ENCODE measurements at regions not wholly inside any gene's neighbourhood (a gene's known extent, or its start where the extent isn't known, plus 50 kb on each side); places are given as distances from the start of the nearest gene placed in this dataset.

DNA sequence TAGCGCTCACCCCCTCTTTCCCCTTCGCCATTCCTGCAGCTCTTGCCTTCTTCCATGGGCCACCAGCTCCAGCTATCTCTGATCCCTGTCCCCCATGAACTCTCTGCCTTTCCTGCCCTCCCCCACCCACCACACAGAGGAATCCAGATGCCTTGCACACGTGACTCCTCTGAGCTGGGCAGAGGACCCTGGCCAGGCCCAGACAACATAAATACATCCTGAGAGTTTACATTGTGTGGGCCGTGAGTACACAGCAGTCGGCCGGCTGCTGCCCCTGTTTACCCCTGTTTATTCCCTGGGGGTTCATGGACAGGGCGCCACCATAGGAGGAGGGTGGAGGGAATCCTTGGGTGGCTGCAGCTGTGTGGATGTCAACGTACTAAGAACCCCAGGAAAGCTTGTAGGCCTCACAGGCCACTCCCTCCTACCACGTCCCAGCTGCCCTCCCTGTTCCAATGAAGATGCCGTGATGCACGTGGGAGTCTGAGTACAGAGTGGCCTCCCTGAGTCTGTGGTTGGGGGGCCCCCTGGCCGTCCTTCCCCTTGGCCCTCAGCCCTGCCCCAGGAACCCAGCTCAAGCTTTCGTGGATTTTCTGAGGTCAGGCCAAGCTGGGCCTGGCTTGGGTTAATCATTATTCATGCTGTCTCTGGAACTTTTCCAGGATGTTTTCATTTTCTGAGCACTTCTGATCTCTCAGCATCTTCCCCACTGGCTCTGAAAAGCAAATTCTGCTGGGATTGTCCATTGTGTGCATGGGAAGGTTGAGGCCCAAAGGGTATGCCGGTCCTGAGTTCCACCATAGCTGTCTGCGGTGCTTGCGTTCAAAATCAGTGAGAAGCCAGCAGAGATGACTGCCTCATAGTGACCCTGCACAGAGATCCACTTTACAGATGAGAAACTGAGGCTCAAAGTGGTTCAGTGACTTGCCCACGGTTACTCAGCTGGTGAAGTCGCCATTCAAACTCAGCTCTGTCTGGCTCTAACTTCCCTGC lies 136.3 kb downstream of the MRPL14 start (continued):
- TF ChIP-seq ZNF256 (CRISPR knock-in tag; conservative IDR thresholded peaks at IDR 0.05) (no peak; the same call in 1 of the 2 replicates), RBM39 (IDR thresholded peaks at IDR 0.05; ENCODE audit: low read depth, low read length, poor library complexity, severe bottlenecking) (peak; percentile 62), ZNF264 (CRISPR knock-in tag; IDR thresholded peaks at IDR 0.05) (peak; percentile 96), GTF3A (CRISPR knock-in tag; conservative IDR thresholded peaks at IDR 0.05) (peak; percentile 48; the same call in 1 of the 2 replicates), TEAD3 (CRISPR knock-in tag; optimal IDR thresholded peaks at IDR 0.05; ENCODE audit: borderline replicate concordance) (peak; percentile 93), HDAC2 (CRISPR knock-in tag; IDR thresholded peaks at IDR 0.05) (peak; percentile 74), SIX1 (CRISPR knock-in tag; IDR thresholded peaks at IDR 0.05; ENCODE audit: borderline replicate concordance) (peak; percentile 45; the same call in 1 of the 2 replicates), HCFC1 (IDR thresholded peaks at IDR 0.05; ENCODE audit: low read depth, low read length) (0 out of 2 replicates have a peak, but pooled peaks have one; percentile 27), ZNF44 (CRISPR knock-in tag; IDR thresholded peaks at IDR 0.05) (peak; percentile 77; the same call in 1 of the 2 replicates), TAF1 (CRISPR knock-in tag; IDR thresholded peaks at IDR 0.05) (0 out of 2 replicates have a peak, but pooled peaks have one; percentile 12), POLR2G (IDR thresholded peaks at IDR 0.05; ENCODE audit: low read depth, low read length) (no peak), CBFB (CRISPR knock-in tag; IDR thresholded peaks at IDR 0.05) (0 out of 2 replicates have a peak, but pooled peaks have one; percentile 38), PAF1 (CRISPR knock-in tag; IDR thresholded peaks at IDR 0.05) (no peak), ZNF329 (CRISPR knock-in tag; IDR thresholded peaks at IDR 0.05; ENCODE audit: low read depth) (no peak), ZNF292 (CRISPR knock-in tag; IDR thresholded peaks at IDR 0.05; ENCODE audit: borderline replicate concordance, low read depth) (0 out of 2 replicates have a peak, but pooled peaks have one; percentile 31), SOX6 (IDR thresholded peaks at IDR 0.05) (no peak), SOX6 (CRISPR knock-in tag; IDR thresholded peaks at IDR 0.05) (peak; percentile 97), TCF12 (IDR thresholded peaks at IDR 0.05) (no peak), TCF12 (CRISPR knock-in tag; IDR thresholded peaks at IDR 0.05) (peak; percentile 77; the same call in 1 of the 2 replicates), MBNL3 (CRISPR knock-in tag; conservative IDR thresholded peaks at IDR 0.05) (no peak), SP4 (CRISPR knock-in tag; IDR thresholded peaks at IDR 0.05) (peak; percentile 76), ZNF75D (CRISPR knock-in tag; IDR thresholded peaks at IDR 0.05; ENCODE audit: borderline replicate concordance) (no peak)
- TF ChIP-seq, protein P1, sequence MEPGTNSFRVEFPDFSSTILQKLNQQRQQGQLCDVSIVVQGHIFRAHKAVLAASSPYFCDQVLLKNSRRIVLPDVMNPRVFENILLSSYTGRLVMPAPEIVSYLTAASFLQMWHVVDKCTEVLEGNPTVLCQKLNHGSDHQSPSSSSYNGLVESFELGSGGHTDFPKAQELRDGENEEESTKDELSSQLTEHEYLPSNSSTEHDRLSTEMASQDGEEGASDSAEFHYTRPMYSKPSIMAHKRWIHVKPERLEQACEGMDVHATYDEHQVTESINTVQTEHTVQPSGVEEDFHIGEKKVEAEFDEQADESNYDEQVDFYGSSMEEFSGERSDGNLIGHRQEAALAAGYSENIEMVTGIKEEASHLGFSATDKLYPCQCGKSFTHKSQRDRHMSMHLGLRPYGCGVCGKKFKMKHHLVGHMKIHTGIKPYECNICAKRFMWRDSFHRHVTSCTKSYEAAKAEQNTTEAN (CRISPR knock-in tag; conservative IDR thresholded peaks at IDR 0.05) = no peak; the same call in 1 of the 2 replicates
- TF ChIP-seq, protein P2, sequence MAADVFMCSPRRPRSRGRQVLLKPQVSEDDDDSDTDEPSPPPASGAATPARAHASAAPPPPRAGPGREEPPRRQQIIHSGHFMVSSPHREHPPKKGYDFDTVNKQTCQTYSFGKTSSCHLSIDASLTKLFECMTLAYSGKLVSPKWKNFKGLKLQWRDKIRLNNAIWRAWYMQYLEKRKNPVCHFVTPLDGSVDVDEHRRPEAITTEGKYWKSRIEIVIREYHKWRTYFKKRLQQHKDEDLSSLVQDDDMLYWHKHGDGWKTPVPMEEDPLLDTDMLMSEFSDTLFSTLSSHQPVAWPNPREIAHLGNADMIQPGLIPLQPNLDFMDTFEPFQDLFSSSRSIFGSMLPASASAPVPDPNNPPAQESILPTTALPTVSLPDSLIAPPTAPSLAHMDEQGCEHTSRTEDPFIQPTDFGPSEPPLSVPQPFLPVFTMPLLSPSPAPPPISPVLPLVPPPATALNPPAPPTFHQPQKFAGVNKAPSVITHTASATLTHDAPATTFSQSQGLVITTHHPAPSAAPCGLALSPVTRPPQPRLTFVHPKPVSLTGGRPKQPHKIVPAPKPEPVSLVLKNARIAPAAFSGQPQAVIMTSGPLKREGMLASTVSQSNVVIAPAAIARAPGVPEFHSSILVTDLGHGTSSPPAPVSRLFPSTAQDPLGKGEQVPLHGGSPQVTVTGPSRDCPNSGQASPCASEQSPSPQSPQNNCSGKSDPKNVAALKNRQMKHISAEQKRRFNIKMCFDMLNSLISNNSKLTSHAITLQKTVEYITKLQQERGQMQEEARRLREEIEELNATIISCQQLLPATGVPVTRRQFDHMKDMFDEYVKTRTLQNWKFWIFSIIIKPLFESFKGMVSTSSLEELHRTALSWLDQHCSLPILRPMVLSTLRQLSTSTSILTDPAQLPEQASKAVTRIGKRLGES (CRISPR knock-in tag; IDR thresholded peaks at IDR 0.05; ENCODE audit: borderline replicate concordance) = 0 out of 2 replicates have a peak, but pooled peaks have one; percentile 82
